Lung (tissue), 11 donors: ENCODE measurements at regions not wholly inside any gene's neighbourhood (a gene's known extent, or its start where the extent isn't known, plus 50 kb on each side); places are given as distances from the start of the nearest gene placed in this dataset.

Source experiments
- ATAC-seq: fragments of 200-7000 bp; cut with Tn5 transposase; one replicate; pipeline ENCODE4 v1.9.1; 2020; ENCODE audit warnings: moderate number of reproducible peaks; ENCODE audit not compliant: insufficient read depth, low FRiP score
- DNase-seq, 3 donors: peaks; one replicate each; pipeline ENCODE4 v3.0.0-alpha.2; 2013 to 2017
- H3K27ac ChIP-seq, 2 donors: one replicate each; pipeline ENCODE4 v1.5.1; 2013; ENCODE audit warnings: mild to moderate bottlenecking in 2 of 2, moderate library complexity in 2 of 2, control low read depth in 1 of 2, inconsistent platforms in 1 of 2, low read depth in 1 of 2, low read length in 1 of 2
- H3K27me3 ChIP-seq, 3 donors: one replicate each; pipeline ENCODE4 v1.5.1; 2013; ENCODE audit warnings: low read length in 2 of 3; ENCODE audit not compliant: control insufficient read depth in 3 of 3, insufficient read depth in 3 of 3
- H3K36me3 ChIP-seq, 4 donors: one replicate each; pipeline ENCODE4 v1.5.1; 2013; ENCODE audit warnings: low read length in 4 of 4, mild to moderate bottlenecking in 1 of 4, moderate library complexity in 1 of 4; ENCODE audit not compliant: control insufficient read depth in 4 of 4, insufficient read depth in 4 of 4
- H3K4me1 ChIP-seq, 5 donors: one replicate each; pipeline ENCODE4 v1.5.1; 2013; ENCODE audit warnings: low read length in 5 of 5, mild to moderate bottlenecking in 2 of 5, moderate library complexity in 1 of 5; ENCODE audit not compliant: control insufficient read depth in 5 of 5, insufficient read depth in 5 of 5
- H3K4me3 ChIP-seq: one replicate; pipeline ENCODE4 v1.5.1; 2013; ENCODE audit warnings: mild to moderate bottlenecking, control low read depth, moderate library complexity
- H3K9ac ChIP-seq, 2 donors: one replicate each; pipeline ENCODE4 v1.5.1; 2013; ENCODE audit warnings: low read length in 2 of 2, control low read depth in 1 of 2; ENCODE audit not compliant: insufficient read depth in 1 of 2
- H3K9me3 ChIP-seq, 4 donors: one replicate each; pipeline ENCODE4 v1.5.1; 2013; ENCODE audit warnings: low read length in 3 of 4, mild to moderate bottlenecking in 1 of 4, moderate library complexity in 1 of 4; ENCODE audit not compliant: control insufficient read depth in 4 of 4, insufficient read depth in 3 of 4
- WGBS, 2 donors: extraction: QIAGEN DNeasy Blood & Tissue Kit; methylation state at CpG; one replicate each; pipeline ENCODE4 v1.1.7; 2013; 5-methylcytosine and 5-hydroxymethylcytosine counted together
- TF ChIP-seq, protein P1 (sequence below): IDR thresholded peaks from 2 replicates; pipeline ENCODE4 v1.5.1; 2012; ENCODE audit warnings: mild to moderate bottlenecking; ENCODE audit errors: control extremely low read depth, extremely low read depth
- donor health status: control.
- donor health status: control.
- donor health status: Bipolar disorder and iron deficiency.
- donor health status: healthy.
- donor health status: DM: yes; HTN: yes; CAD: no.

DNA sequence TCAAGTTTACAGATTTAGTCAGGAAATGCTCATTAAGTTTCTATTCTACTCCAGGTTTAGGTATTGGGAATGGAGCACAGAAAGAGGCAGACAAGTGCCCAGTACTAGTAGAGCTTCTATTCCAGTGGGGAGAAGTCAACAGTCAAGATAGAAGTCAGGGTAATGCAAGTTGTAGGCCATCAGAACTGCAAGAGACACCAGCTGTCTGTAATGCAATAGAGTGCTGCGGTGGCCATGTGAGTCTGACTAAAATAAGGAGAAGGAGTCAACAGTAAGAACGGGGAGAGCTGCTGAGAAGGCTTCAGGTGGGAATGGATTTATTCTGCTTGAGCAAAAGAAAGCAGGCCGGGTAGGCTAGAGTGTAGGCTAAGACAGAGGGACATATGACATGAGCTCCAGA, 515.0 kb downstream of the QKI start:
- ATAC-seq (no peak), DNase-seq (no peak)
- no peak overlapping the region for H3K4me3 ChIP-seq
- H3K36me3 ChIP-seq: no peaks in the 10 kb centered on the region
- no peak overlapping the region for H3K27ac ChIP-seq
- TF ChIP-seq, protein P1, sequence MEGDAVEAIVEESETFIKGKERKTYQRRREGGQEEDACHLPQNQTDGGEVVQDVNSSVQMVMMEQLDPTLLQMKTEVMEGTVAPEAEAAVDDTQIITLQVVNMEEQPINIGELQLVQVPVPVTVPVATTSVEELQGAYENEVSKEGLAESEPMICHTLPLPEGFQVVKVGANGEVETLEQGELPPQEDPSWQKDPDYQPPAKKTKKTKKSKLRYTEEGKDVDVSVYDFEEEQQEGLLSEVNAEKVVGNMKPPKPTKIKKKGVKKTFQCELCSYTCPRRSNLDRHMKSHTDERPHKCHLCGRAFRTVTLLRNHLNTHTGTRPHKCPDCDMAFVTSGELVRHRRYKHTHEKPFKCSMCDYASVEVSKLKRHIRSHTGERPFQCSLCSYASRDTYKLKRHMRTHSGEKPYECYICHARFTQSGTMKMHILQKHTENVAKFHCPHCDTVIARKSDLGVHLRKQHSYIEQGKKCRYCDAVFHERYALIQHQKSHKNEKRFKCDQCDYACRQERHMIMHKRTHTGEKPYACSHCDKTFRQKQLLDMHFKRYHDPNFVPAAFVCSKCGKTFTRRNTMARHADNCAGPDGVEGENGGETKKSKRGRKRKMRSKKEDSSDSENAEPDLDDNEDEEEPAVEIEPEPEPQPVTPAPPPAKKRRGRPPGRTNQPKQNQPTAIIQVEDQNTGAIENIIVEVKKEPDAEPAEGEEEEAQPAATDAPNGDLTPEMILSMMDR: no peak
- peaks cover 0 to 2% (median 0%) of the 10 kb centered on the region in 5 donors for H3K4me1 ChIP-seq
- WGBS, 2 donors: 92% methylated on average over 3 of the region's 3 CpGs
- peaks cover 0 to 4% (median 0%) of the 10 kb centered on the region in 3 donors for H3K27me3 ChIP-seq
- peaks cover 0 to 1% (median 0%) of the 10 kb centered on the region in 4 donors for H3K9me3 ChIP-seq
- no peak overlapping the region for H3K9ac ChIP-seq

DNA sequence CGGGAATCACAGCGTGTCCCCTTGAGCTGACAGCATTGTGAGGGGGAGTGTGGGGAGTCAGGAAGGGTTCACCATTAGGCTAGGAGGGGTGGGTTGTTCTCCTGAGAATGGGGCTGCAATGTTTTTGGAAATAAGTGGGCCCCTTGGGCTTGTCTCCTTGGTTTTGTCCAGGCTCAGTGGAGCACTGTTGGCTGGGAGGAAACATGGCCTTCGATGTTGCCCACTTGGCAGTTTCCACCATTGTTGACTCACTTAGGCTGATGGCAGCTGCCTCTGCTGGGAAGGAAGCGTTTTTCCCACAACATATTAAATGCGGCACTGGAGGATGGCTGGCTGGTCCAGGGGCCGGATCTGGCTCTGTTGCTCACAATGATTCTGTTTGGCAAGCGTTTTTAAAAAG, 512.1 kb downstream of the QKI start:
- Histone ChIP-seq H3K4me1 (peaks cover 0 to 2% (median 0%) of the 10 kb centered on the region in 5 donors), H3K27ac (no peak overlapping the region), H3K9ac (no peak overlapping the region), H3K4me3 (no peak overlapping the region), H3K9me3 (no peaks in the 10 kb centered on the region), H3K27me3 (no peaks in the 10 kb centered on the region), H3K36me3 (no peaks in the 10 kb centered on the region)
- 77 to 84% methylated on average over 7 of the region's 7 CpGs for WGBS, 2 donors
- ATAC-seq (no peak), DNase-seq (no peak)
- TF ChIP-seq, protein P1: no peak

DNA sequence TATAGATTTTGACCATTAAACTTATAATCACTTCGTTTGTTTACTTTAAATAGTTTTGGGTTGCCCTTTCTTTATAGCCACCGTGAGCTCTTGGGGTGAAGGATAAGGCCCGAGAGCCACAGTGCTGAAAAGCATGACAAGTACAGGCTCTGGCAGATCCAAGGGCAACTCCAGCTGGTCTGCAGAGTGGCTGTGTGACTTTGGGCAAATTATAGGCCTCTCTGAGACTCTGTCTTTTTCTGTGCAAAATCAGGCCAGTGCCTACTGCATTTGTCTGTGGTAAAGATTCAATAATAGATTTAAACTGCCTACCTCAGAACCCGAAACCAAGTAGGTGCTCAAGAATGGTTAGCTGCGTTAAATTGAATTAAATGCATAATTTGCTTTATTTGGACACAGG, 511.3 kb downstream of the QKI start:
- WGBS, 2 donors: 90 to 91% methylated on average over 5 of the region's 5 CpGs
- Histone ChIP-seq H3K4me1 (peaks cover 0 to 2% (median 0%) of the 10 kb centered on the region in 5 donors), H3K9me3 (no peaks in the 10 kb centered on the region), H3K4me3 (no peak overlapping the region), H3K9ac (no peak overlapping the region), H3K27me3 (no peaks in the 10 kb centered on the region), H3K27ac (no peak overlapping the region), H3K36me3 (no peaks in the 10 kb centered on the region)
- TF ChIP-seq, protein P1: no peak
- ATAC-seq: no peak
- DNase-seq: no peak
